Naive thymus-derived CD4-positive, alpha-beta T cell (primary cell): ENCODE measurements at regions not wholly inside any gene's neighbourhood (a gene's known extent, or its start where the extent isn't known, plus 50 kb on each side); places are given as distances from the start of the nearest gene placed in this dataset.

ENCODE experiments used
- ATAC-seq: fragments of 150-1000 bp; cut with Tn5 transposase; 2 replicates; pipeline ENCODE4 v1.10.0; 2021; ENCODE audit warnings: mild to moderate bottlenecking, moderate library complexity
- CTCF ChIA-PET: fragments of 350-600 bp; sonication (Branson Sonifier 250); formaldehyde crosslinking; loops from one replicate; lab custom pipeline; 2021; ENCODE audit warnings: antibody characterized with exemption; lab: Charles Lee
- POLR2A ChIA-PET: fragments of 350-600 bp; sonication (Branson Sonifier 250); formaldehyde crosslinking; loops from one replicate; lab custom pipeline; 2021; ENCODE audit warnings: antibody characterized with exemption, inconsistent platforms; lab: Charles Lee
- DNase-seq, 9 donors: peaks; one replicate each; pipeline versions ENCODE4 v3.0.0 to v3.0.0-alpha.2; 2020 to 2022; ENCODE audit warnings: mixed read lengths in 1 of 9
- H3K27ac ChIP-seq: one replicate; pipeline ENCODE4 v1.7.0; 2013; ENCODE audit warnings: mild to moderate bottlenecking, low read depth, low read length, moderate library complexity
- H3K27me3 ChIP-seq, 2 donors: one replicate each; pipeline ENCODE4 v1.7.0; 2013; ENCODE audit warnings: low read length in 2 of 2, mild to moderate bottlenecking in 2 of 2, moderate library complexity in 2 of 2; ENCODE audit not compliant: control insufficient read depth in 2 of 2, insufficient read depth in 2 of 2
- H3K36me3 ChIP-seq, 3 experiments: 1 replicate in 2 of 3; 2 replicates in 1 of 3; pipeline ENCODE4 v1.7.0; 2013; ENCODE audit warnings: low read length in 3 of 3, mild to moderate bottlenecking in 3 of 3, moderate library complexity in 1 of 3; ENCODE audit not compliant: insufficient read depth in 3 of 3, control insufficient read depth in 2 of 3
- H3K4me1 ChIP-seq, 2 donors: one replicate each; pipeline ENCODE4 v1.7.0; 2013; ENCODE audit warnings: low read length in 2 of 2, mild to moderate bottlenecking in 2 of 2, moderate library complexity in 1 of 2; ENCODE audit not compliant: control insufficient read depth in 2 of 2, insufficient read depth in 2 of 2
- H3K4me3 ChIP-seq: 2 replicates; pipeline ENCODE4 v1.7.0; 2013; ENCODE audit warnings: mild to moderate bottlenecking, low read length
- H3K9me3 ChIP-seq, 3 experiments: 1 replicate in 2 of 3; 2 replicates in 1 of 3; pipeline ENCODE4 v1.7.0; 2013; ENCODE audit warnings: low read length in 3 of 3; ENCODE audit not compliant: control insufficient read depth in 2 of 3
- H3K27ac Mint-ChIP-seq, 9 donors: one replicate each; pipeline ENCODE4 v1.8.0; 2020 to 2022; ENCODE audit warnings: mixed read lengths in 9 of 9, mild to moderate bottlenecking in 8 of 9, moderate library complexity in 5 of 9, inconsistent platforms in 2 of 9
- H3K27me3 Mint-ChIP-seq, 5 donors: one replicate each; pipeline ENCODE4 v1.8.0; 2021 to 2022; ENCODE audit warnings: mixed read lengths in 5 of 5, mild to moderate bottlenecking in 1 of 5
- H3K36me3 Mint-ChIP-seq, 5 donors: one replicate each; pipeline ENCODE4 v1.8.0; 2020 to 2022; ENCODE audit warnings: mixed read lengths in 5 of 5, mild to moderate bottlenecking in 3 of 5, inconsistent platforms in 1 of 5
- H3K4me1 Mint-ChIP-seq, 7 donors: one replicate each; pipeline ENCODE4 v1.8.0; 2020 to 2022; ENCODE audit warnings: mixed read lengths in 7 of 7, mild to moderate bottlenecking in 3 of 7, inconsistent platforms in 1 of 7
- H3K4me3 Mint-ChIP-seq, 10 donors: one replicate each; pipeline ENCODE4 v1.8.0; 2020 to 2022; ENCODE audit warnings: mild to moderate bottlenecking in 10 of 10, mixed read lengths in 10 of 10, moderate library complexity in 6 of 10, inconsistent platforms in 2 of 10
- H3K9me3 Mint-ChIP-seq, 11 donors: one replicate each; pipeline ENCODE4 v1.8.0; 2020 to 2022; ENCODE audit warnings: mixed read lengths in 11 of 11, mild to moderate bottlenecking in 4 of 11, inconsistent platforms in 1 of 11, moderate library complexity in 1 of 11
- intact Hi-C, 2 donors: fragments of 100-400 bp; cut with micrococcal nuclease; formaldehyde crosslinking; loops; one replicate each; pipeline ENCODE4 v1.15.1; 2023

DNA sequence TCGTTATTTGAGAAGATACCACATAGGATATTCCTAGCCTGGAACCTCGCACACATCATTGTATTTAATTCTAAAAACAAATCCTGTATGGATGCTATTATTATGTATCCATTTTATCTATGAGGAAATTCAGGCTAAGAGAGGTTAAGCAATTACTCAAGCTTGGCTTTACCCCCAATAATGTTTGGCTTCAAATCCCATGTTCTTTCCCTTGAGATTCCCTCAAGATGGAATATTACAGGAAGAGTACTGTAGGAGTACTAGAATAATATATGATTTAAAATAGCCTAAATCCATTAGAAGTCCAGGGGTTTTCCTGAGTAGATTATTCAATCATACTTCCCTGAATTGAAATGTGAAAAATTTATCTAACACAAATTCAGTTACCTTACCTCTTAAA, 630.2 kb downstream of the ZNF385D start:
- H3K4me3 Mint-ChIP-seq = no peak overlapping the region

DNA sequence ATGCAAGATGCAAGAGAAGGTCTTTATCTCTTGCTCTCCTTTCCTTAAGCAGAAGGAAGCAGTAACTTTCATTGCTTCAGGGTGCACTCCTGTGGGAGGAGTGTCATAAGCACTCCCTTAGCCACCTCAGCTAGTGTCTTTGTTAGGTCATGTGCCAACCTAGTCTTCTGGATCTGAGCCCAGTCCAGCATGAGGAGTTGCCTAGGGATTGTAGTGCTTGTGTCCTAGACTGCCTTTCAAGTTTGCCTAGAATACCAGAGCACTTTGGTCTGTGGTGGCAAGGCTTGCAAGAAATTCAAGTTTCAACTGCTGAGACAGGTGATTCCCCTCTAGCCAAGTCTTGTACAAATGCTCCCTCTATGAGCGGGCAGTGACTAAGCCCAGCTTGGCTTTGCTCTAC, 633.6 kb downstream of the ZNF385D start:
- no peak overlapping the region for H3K27ac Mint-ChIP-seq
- H3K9me3 Mint-ChIP-seq = peaks cover 0 to 40% (median 13%) of the 10 kb centered on the region in 11 donors
- ATAC-seq (no peak), DNase-seq (no peak)
- intact Hi-C loops = no loop called here
- no peaks in the 10 kb centered on the region for H3K4me1 ChIP-seq
- ChIA-PET CTCF (no interaction called here), POLR2A (no interaction called here)
- no peaks in the 10 kb centered on the region for H3K4me1 Mint-ChIP-seq
- no peaks in the 10 kb centered on the region for H3K36me3 Mint-ChIP-seq
- no peaks in the 10 kb centered on the region for H3K36me3 ChIP-seq
- H3K4me3 ChIP-seq = no peak overlapping the region
- H3K27me3 Mint-ChIP-seq = no peaks in the 10 kb centered on the region
- no peak overlapping the region for H3K4me3 Mint-ChIP-seq
- H3K9me3 ChIP-seq = no peaks in the 10 kb centered on the region
- no peak overlapping the region for H3K27ac ChIP-seq
- H3K27me3 ChIP-seq = no peaks in the 10 kb centered on the region

More for the DNA sequence above, 630.2 kb downstream of the ZNF385D start:
- Histone ChIP-seq H3K36me3 (no peaks in the 10 kb centered on the region), H3K4me3 (no peak overlapping the region), H3K27me3 (no peaks in the 10 kb centered on the region), H3K9me3 (peaks cover 0 to 4% (median 0%) of the 10 kb centered on the region in 3 experiments), H3K27ac (no peak overlapping the region), H3K4me1 (no peaks in the 10 kb centered on the region)
- Mint-ChIP-seq H3K27me3 (no peaks in the 10 kb centered on the region), H3K27ac (no peak overlapping the region), H3K9me3 (peaks cover 0 to 35% (median 8%) of the 10 kb centered on the region in 11 donors), H3K4me1 (no peaks in the 10 kb centered on the region), H3K36me3 (no peaks in the 10 kb centered on the region)
- POLR2A ChIA-PET = no interaction called here
- intact Hi-C loops = no loop called here
- CTCF ChIA-PET = no interaction called here
- DNase-seq = no peak
- no peak for ATAC-seq

DNA sequence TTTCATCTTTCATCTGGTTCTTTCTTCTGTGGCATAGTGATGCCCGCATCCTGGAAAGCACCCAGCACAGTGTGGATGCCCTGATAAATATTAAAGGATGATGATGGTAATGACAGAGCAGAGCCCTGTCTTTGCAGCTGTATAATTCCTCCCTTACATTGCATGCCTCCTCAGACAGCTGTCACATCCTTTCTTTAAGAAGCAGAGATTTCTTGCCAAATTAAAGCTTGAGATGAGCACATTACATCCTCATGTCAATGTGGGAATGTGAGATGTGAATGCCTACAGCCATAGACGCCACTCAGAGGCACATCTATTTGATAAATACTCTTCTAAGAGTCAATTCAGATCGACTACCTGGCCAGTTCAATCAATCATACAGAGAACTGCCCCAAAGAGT, 642.0 kb downstream of the ZNF385D start:
- Mint-ChIP-seq H3K4me1 (no peaks in the 10 kb centered on the region), H3K9me3 (peaks cover 4 to 35% (median 16%) of the 10 kb centered on the region in 11 donors), H3K27ac (no peak overlapping the region), H3K4me3 (no peak overlapping the region), H3K27me3 (no peaks in the 10 kb centered on the region), H3K36me3 (no peaks in the 10 kb centered on the region)
- no peaks in the 10 kb centered on the region for H3K36me3 ChIP-seq
- peaks cover 0 to 8% (median 0%) of the 10 kb centered on the region in 3 experiments for H3K9me3 ChIP-seq
- CTCF ChIA-PET = no interaction called here
- H3K4me1 ChIP-seq = no peaks in the 10 kb centered on the region
- H3K27me3 ChIP-seq = no peaks in the 10 kb centered on the region
- intact Hi-C loops = no loop called here
- no peak for DNase-seq
- H3K27ac ChIP-seq = no peak overlapping the region
- no peak for ATAC-seq
- H3K4me3 ChIP-seq = no peak overlapping the region
- POLR2A ChIA-PET = no interaction called here

DNA sequence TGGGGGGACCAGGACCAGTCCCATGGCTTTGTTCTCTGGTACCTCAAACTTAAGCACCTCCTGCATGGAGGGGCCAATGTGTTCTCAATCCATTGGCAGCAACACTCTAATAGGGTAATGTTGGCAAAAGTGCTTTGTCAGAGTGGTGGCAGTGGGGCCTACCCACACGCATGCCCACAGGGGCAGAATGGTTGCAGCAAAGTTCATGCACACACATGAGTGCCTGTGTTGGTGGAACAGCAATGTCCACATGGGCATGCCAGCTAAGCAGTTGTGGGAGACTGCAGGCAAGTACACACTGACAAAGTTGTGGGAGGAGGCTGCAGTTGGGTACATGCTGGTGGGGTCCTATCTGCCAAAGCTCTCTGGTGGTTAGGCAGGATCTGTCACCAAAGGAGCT, 645.2 kb downstream of the ZNF385D start:
- Histone ChIP-seq H3K4me3 (no peak overlapping the region), H3K9me3 (peaks cover 0 to 8% (median 0%) of the 10 kb centered on the region in 3 experiments), H3K27ac (no peak overlapping the region), H3K27me3 (no peaks in the 10 kb centered on the region), H3K36me3 (no peaks in the 10 kb centered on the region), H3K4me1 (no peaks in the 10 kb centered on the region)
- DNase-seq = no peak
- Mint-ChIP-seq H3K27me3 (no peaks in the 10 kb centered on the region), H3K4me3 (no peak overlapping the region), H3K27ac (no peak overlapping the region), H3K9me3 (peaks cover 4 to 42% (median 18%) of the 10 kb centered on the region in 11 donors), H3K36me3 (no peaks in the 10 kb centered on the region), H3K4me1 (no peaks in the 10 kb centered on the region)
- CTCF ChIA-PET = no interaction called here
- intact Hi-C loops = no loop called here
- POLR2A ChIA-PET = no interaction called here
- ATAC-seq = no peak

- H3K27me3 Mint-ChIP-seq = no peaks in the 10 kb centered on the region
- ATAC-seq (no peak), DNase-seq (no peak)
- H3K4me1 Mint-ChIP-seq = no peaks in the 10 kb centered on the region
- Histone ChIP-seq H3K36me3 (no peaks in the 10 kb centered on the region), H3K9me3 (peaks cover 0 to 6% (median 0%) of the 10 kb centered on the region in 3 experiments), H3K4me1 (no peaks in the 10 kb centered on the region), H3K27ac (no peak overlapping the region), H3K4me3 (no peak overlapping the region), H3K27me3 (no peaks in the 10 kb centered on the region)
- H3K9me3 Mint-ChIP-seq = peaks cover 2 to 42% (median 17%) of the 10 kb centered on the region in 11 donors
- intact Hi-C loops = no loop called here
- POLR2A ChIA-PET = no interaction called here
- H3K4me3 Mint-ChIP-seq = no peak overlapping the region
- CTCF ChIA-PET = no interaction called here
- no peaks in the 10 kb centered on the region for H3K36me3 Mint-ChIP-seq
- no peak overlapping the region for H3K27ac Mint-ChIP-seq
These were observed 650.2 kb downstream of the ZNF385D start for GRCh38 chr3:21100656-21101359.

DNA sequence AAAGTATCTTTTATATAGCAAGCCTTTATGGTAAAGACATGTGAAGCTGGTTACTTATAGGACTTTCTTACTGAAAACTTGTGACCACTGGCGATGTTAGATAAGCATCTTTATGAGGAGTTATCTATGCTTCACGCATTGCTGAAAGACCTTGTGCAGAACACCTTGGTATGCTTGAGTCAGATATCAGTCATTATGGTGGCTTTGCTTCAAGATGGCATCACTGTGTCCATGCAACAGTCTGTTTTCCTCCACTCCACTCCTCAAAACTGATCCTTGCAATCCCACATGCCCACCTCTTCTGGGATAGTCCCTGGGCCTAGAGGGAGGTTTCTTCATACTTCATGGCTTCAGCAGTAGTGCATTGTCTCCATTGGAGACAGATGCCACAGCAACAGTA, 656.3 kb downstream of the ZNF385D start:
- H3K9me3 ChIP-seq = no peaks in the 10 kb centered on the region
- ATAC-seq (no peak), DNase-seq (no peak)
- no peaks in the 10 kb centered on the region for H3K36me3 ChIP-seq
- H3K27me3 ChIP-seq = no peaks in the 10 kb centered on the region
- no peaks in the 10 kb centered on the region for H3K4me1 ChIP-seq
- Mint-ChIP-seq H3K27ac (no peak overlapping the region), H3K36me3 (no peaks in the 10 kb centered on the region), H3K9me3 (peaks cover 0 to 15% (median 5%) of the 10 kb centered on the region in 11 donors), H3K27me3 (no peaks in the 10 kb centered on the region), H3K4me1 (peaks cover 0 to 1% (median 0%) of the 10 kb centered on the region in 7 donors), H3K4me3 (no peak overlapping the region)
- CTCF ChIA-PET = no interaction called here
- no peak overlapping the region for H3K4me3 ChIP-seq
- intact Hi-C loops = no loop called here
- no peak overlapping the region for H3K27ac ChIP-seq
- POLR2A ChIA-PET = no interaction called here

GRCh38 chr3:21073561-21073960, 677.4 kb downstream of the ZNF385D start:
- no peaks in the 10 kb centered on the region for H3K27me3 Mint-ChIP-seq
- ChIA-PET CTCF (no interaction called here), POLR2A (no interaction called here)
- Histone ChIP-seq H3K4me1 (no peaks in the 10 kb centered on the region), H3K9me3 (no peaks in the 10 kb centered on the region), H3K36me3 (no peaks in the 10 kb centered on the region), H3K27ac (no peak overlapping the region), H3K4me3 (no peak overlapping the region), H3K27me3 (no peaks in the 10 kb centered on the region)
- no peak for ATAC-seq
- intact Hi-C loops = no loop called here
- DNase-seq = no peak
- H3K4me1 Mint-ChIP-seq = no peaks in the 10 kb centered on the region
- no peak overlapping the region for H3K27ac Mint-ChIP-seq
- H3K4me3 Mint-ChIP-seq = no peak overlapping the region
- peaks cover 6 to 29% (median 11%) of the 10 kb centered on the region in 11 donors for H3K9me3 Mint-ChIP-seq
- no peaks in the 10 kb centered on the region for H3K36me3 Mint-ChIP-seq
